ENCODE measurements at regions not wholly inside any gene's neighbourhood (a gene's known extent, or its start where the extent isn't known, plus 50 kb on each side); places are given as distances from the start of the nearest gene placed in this dataset.
A peak's percentile ranks its signal among the peaks of the same experiment; 100 is the strongest.

DNA sequence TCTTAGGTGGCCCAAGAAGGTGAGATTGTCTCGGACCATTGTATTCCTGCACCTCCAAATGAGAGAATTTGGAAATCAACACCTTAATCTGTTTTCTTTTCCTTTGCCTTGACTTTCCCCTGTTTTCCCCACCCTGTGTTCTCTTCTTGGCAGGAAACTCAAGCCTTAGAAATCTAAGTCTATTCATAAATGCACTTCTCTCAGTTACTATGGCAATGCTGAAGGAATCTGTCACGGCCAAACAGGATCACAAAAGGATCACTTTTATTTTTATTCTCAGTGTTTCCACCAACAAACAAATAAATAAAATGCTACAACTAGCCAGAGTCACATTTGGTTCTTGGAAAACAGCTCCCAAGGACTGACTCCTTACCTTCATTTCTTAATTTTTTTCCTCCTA lies 270.5 kb downstream of the BCAT1 start (continued):
- TF ChIP-seq, protein P1, sequence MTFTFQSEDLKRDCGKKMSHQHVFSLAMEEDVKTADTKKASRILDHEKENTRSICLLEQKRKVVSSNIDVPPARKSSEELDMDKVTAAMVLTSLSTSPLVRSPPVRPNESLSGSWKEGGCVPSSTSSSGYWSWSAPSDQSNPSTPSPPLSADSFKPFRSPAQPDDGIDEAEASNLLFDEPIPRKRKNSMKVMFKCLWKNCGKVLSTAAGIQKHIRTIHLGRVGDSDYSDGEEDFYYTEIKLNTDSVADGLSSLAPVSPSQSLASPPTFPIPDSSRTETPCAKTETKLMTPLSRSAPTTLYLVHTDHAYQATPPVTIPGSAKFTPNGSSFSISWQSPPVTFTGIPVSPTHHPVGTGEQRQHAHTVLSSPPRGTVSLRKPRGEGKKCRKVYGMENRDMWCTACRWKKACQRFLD (CRISPR knock-in tag; IDR thresholded peaks at IDR 0.05; ENCODE audit: borderline replicate concordance), result no peak
- TF ChIP-seq ZNF605 (CRISPR knock-in tag; IDR thresholded peaks at IDR 0.05), result no peak
- no peak for TF ChIP-seq SAP130 (CRISPR knock-in tag; IDR thresholded peaks at IDR 0.05; ENCODE audit: low read depth)
- TF ChIP-seq PAX8 (CRISPR knock-in tag; IDR thresholded peaks at IDR 0.05; ENCODE audit: borderline replicate concordance), result no peak
- TF ChIP-seq ZEB1 (IDR thresholded peaks at IDR 0.05; ENCODE audit: insufficient replicate concordance, low read depth), result no peak
- TF ChIP-seq ZNF333 (CRISPR knock-in tag; IDR thresholded peaks at IDR 0.05; ENCODE audit: borderline replicate concordance), result no peak
- no peak for TF ChIP-seq FOXK2 (IDR thresholded peaks at IDR 0.05)
- TF ChIP-seq RFXANK (CRISPR knock-in tag; IDR thresholded peaks at IDR 0.05), result no peak
- TF ChIP-seq ISL2 (CRISPR knock-in tag; IDR thresholded peaks at IDR 0.05), result no peak
- TF ChIP-seq MIER2 (CRISPR knock-in tag; IDR thresholded peaks at IDR 0.05), result no peak
- TF ChIP-seq MLLT10 (CRISPR knock-in tag; IDR thresholded peaks at IDR 0.05), result no peak

DNA sequence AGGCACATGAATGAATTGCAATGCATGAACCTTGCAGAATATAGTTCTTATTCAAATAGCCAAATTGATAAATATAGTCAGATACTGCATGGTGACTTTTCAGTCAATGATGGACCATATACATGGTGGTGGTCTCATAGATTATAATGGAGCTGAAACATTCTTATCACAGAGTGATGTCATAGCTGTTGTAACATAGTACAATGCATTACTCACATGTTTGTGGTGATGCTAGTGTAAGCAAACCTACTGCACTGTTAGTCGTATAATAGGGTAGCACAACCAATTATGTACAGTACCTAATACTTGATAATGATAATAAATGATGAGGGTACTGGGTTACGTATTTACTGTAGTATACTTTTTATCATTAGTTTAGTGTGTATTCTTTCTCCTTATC lies 280.3 kb downstream of the BCAT1 start:
- no TSS peak for BruUV-seq (replicated peaks)
- WGBS (ENCODE audit: low lambda C conversion rate), result 13% methylated on average over 2 of the region's 2 CpGs
- ATAC-seq (no peak), FAIRE-seq (no peak), DNase-seq (ENCODE audit: low spot score) (no peak)
- no peaks in the 10 kb centered on the region for H3K27me3 ChIP-seq (ENCODE audit: control insufficient read depth in 1 of 2, insufficient read depth in 2 of 2, low read length in 2 of 2)
- in situ Hi-C loops (cut with HindIII; ENCODE audit: extremely low pct_ligation_motif_present, low pct_unique_long_range_greater_than_20kb) (no loop called here), intact Hi-C loops (cut with micrococcal nuclease; ENCODE audit: unreplicated experiment) (no loop called here)
- no peak overlapping the region for H3K4me2 ChIP-seq (ENCODE audit: low read depth, low read length)
- no peak overlapping the region for H2AFZ ChIP-seq (ENCODE audit: low read length)
- H4K20me1 ChIP-seq (ENCODE audit: insufficient read depth, low read length), result no peaks in the 10 kb centered on the region
- no peak overlapping the region for H3K9ac ChIP-seq (ENCODE audit: insufficient read depth, low read depth, low read length)
- H3K36me3 ChIP-seq (replicated peaks in 1 of 2; ENCODE audit: control insufficient read depth in 1 of 2, insufficient read depth in 2 of 2, low read length in 2 of 2), result no peaks in the 10 kb centered on the region
- CTCF ChIA-PET (ENCODE audit: low intra/inter-chr PET ratio, low total read pairs), result no interaction called here
- no peaks in the 10 kb centered on the region for H3K9me3 ChIP-seq (ENCODE audit: low read length)
- no peak for TF ChIP-seq FOXJ3 (CRISPR knock-in tag; IDR thresholded peaks at IDR 0.05; ENCODE audit: borderline replicate concordance)
- TF ChIP-seq ATF7 (IDR thresholded peaks at IDR 0.05), result 0 out of 2 replicates have a peak, but pooled peaks have one; percentile 14
- no peak for TF ChIP-seq ATF7 (CRISPR knock-in tag; IDR thresholded peaks at IDR 0.05)
- no peak overlapping the region for H3K4me3 ChIP-seq (replicated peaks in 1 of 3; ENCODE audit: insufficient read depth in 1 of 3, low read depth in 2 of 3, low read length in 3 of 3)
- H3K27ac ChIP-seq (ENCODE audit: extremely low read length, insufficient read depth, low read length), result no peak overlapping the region
- no peaks in the 10 kb centered on the region for H3K4me1 ChIP-seq (ENCODE audit: insufficient read depth, low read length)
- H3K79me2 ChIP-seq (ENCODE audit: insufficient read depth, low read length), result no peaks in the 10 kb centered on the region
- POLR2A ChIA-PET, result no interaction called here

Data from HepG2 (cell line).